ENCODE measurements at regions not wholly inside any gene's neighbourhood (a gene's known extent, or its start where the extent isn't known, plus 50 kb on each side); places are given as distances from the start of the nearest gene placed in this dataset.

DNA sequence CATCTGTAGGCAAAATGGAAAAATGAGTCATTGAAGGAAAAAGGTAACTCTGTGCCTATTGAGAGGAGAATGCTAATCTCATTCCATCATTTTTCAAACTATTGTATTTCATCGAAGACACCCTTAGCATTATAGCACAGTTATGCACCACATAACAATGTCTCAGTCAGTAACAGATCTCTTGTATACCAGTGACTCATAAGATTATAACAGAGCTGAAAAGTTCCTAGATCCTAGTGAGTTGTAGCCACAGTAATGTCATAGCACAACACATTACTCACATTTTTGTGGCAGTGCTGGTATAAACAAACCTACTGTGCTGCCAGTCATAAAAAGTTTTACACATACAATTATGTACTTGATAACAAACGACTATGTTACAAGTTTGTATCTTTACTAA, 1077.6 kb downstream of the DIAPH3 start:
- H3K9me2 ChIP-seq (replicated peaks; ENCODE audit: control insufficient read depth, low read length), result no peaks in the 10 kb centered on the region
- H3K4me2 ChIP-seq (ENCODE audit: low read length), result no peak overlapping the region
- TF ChIP-seq, protein P1, sequence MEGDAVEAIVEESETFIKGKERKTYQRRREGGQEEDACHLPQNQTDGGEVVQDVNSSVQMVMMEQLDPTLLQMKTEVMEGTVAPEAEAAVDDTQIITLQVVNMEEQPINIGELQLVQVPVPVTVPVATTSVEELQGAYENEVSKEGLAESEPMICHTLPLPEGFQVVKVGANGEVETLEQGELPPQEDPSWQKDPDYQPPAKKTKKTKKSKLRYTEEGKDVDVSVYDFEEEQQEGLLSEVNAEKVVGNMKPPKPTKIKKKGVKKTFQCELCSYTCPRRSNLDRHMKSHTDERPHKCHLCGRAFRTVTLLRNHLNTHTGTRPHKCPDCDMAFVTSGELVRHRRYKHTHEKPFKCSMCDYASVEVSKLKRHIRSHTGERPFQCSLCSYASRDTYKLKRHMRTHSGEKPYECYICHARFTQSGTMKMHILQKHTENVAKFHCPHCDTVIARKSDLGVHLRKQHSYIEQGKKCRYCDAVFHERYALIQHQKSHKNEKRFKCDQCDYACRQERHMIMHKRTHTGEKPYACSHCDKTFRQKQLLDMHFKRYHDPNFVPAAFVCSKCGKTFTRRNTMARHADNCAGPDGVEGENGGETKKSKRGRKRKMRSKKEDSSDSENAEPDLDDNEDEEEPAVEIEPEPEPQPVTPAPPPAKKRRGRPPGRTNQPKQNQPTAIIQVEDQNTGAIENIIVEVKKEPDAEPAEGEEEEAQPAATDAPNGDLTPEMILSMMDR (IDR thresholded peaks at IDR 0.05; ENCODE audit: low read depth, low read length, poor library complexity, severe bottlenecking), result no peak
- TF ChIP-seq EZH2phosphoT487 (IDR thresholded peaks at IDR 0.05; ENCODE audit: borderline replicate concordance, low read length), result no peak
- H3F3A ChIP-seq (ENCODE audit: control insufficient read depth, insufficient read depth), result no peaks in the 10 kb centered on the region
- H3K79me2 ChIP-seq (ENCODE audit: control insufficient read depth, low read length), result no peaks in the 10 kb centered on the region
- no peak overlapping the region for H3K4me3 ChIP-seq (ENCODE audit: low read length)
- H3K27me3 ChIP-seq (ENCODE audit: control insufficient read depth, low read length), result no peaks in the 10 kb centered on the region
- no peak overlapping the region for H3K27ac ChIP-seq (ENCODE audit: low read depth, low read length)
- H3K4me1 ChIP-seq (ENCODE audit: control insufficient read depth, low read length), result no peaks in the 10 kb centered on the region
- no peaks in the 10 kb centered on the region for H3K36me3 ChIP-seq (ENCODE audit: control insufficient read depth, low read length)
- H3K9me3 ChIP-seq (ENCODE audit: control insufficient read depth, insufficient read depth, low read length), result no peaks in the 10 kb centered on the region
- no peaks in the 10 kb centered on the region for H4K20me1 ChIP-seq (ENCODE audit: control insufficient read depth, insufficient read depth, low read depth, low read length)

GRCh38 chr13:59088716-59089115, 1075.0 kb downstream of the DIAPH3 start:
- Histone ChIP-seq H4K20me1 (ENCODE audit: control insufficient read depth, insufficient read depth, low read depth, low read length) (no peaks in the 10 kb centered on the region), H3K9me3 (ENCODE audit: control insufficient read depth, insufficient read depth, low read length) (no peaks in the 10 kb centered on the region), H3K4me3 (ENCODE audit: low read length) (no peak overlapping the region), H3K79me2 (ENCODE audit: control insufficient read depth, low read length) (no peaks in the 10 kb centered on the region), H3K36me3 (ENCODE audit: control insufficient read depth, low read length) (no peaks in the 10 kb centered on the region), H3K9me2 (replicated peaks; ENCODE audit: control insufficient read depth, low read length) (no peaks in the 10 kb centered on the region), H3K27ac (ENCODE audit: low read depth, low read length) (no peak overlapping the region), H3K27me3 (ENCODE audit: control insufficient read depth, low read length) (no peaks in the 10 kb centered on the region), H3F3A (ENCODE audit: control insufficient read depth, insufficient read depth) (no peaks in the 10 kb centered on the region), H3K4me1 (ENCODE audit: control insufficient read depth, low read length) (no peaks in the 10 kb centered on the region), H3K4me2 (ENCODE audit: low read length) (no peak overlapping the region)
- TF ChIP-seq EZH2phosphoT487 (IDR thresholded peaks at IDR 0.05; ENCODE audit: borderline replicate concordance, low read length), result no peak
- TF ChIP-seq, protein P1 (IDR thresholded peaks at IDR 0.05; ENCODE audit: low read depth, low read length, poor library complexity, severe bottlenecking), result no peak

DNA sequence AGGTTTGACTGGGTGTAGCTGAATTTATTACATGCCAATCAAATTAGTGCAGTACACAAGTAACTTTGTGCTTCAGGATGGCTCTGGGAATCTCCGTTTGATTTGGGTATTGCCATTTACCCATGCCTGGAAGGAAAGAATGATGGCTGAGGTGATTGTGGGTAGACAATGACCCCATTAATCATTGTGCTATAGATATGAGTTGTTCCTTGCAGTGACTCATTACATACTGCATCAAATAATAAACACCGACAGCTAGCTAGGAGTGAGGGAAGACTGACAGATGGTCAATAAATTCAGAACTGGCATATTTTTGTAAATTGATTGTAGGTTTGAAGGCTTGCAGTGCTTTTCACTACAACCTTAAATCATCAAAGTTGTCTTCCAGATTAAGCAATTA, 1069.5 kb downstream of the DIAPH3 start:
- TF ChIP-seq, protein P1 (IDR thresholded peaks at IDR 0.05; ENCODE audit: low read depth, low read length, poor library complexity, severe bottlenecking), result no peak
- no peak for TF ChIP-seq EZH2phosphoT487 (IDR thresholded peaks at IDR 0.05; ENCODE audit: borderline replicate concordance, low read length)
- Histone ChIP-seq H3K4me1 (ENCODE audit: control insufficient read depth, low read length) (no peaks in the 10 kb centered on the region), H3K27me3 (ENCODE audit: control insufficient read depth, low read length) (no peaks in the 10 kb centered on the region), H3K27ac (ENCODE audit: low read depth, low read length) (no peak overlapping the region), H3K9me3 (ENCODE audit: control insufficient read depth, insufficient read depth, low read length) (no peaks in the 10 kb centered on the region), H3K4me2 (ENCODE audit: low read length) (no peak overlapping the region), H3K9me2 (replicated peaks; ENCODE audit: control insufficient read depth, low read length) (no peaks in the 10 kb centered on the region), H3F3A (ENCODE audit: control insufficient read depth, insufficient read depth) (no peaks in the 10 kb centered on the region), H3K4me3 (ENCODE audit: low read length) (no peak overlapping the region), H4K20me1 (ENCODE audit: control insufficient read depth, insufficient read depth, low read depth, low read length) (no peaks in the 10 kb centered on the region), H3K36me3 (ENCODE audit: control insufficient read depth, low read length) (no peaks in the 10 kb centered on the region), H3K79me2 (ENCODE audit: control insufficient read depth, low read length) (no peaks in the 10 kb centered on the region)

Data from DOHH2 (cell line).